22Rv1 (cell line): ENCODE measurements at regions not wholly inside any gene's neighbourhood (a gene's known extent, or its start where the extent isn't known, plus 50 kb on each side); places are given as distances from the start of the nearest gene placed in this dataset.

Experiments used
- H3K27ac ChIP-seq: fragments of 450-650 bp; 2 replicates; pipeline ENCODE4 v1.5.1; 2017
- CTCF ChIP-seq: fragments of 450-650 bp; IDR thresholded peaks from 2 replicates; pipeline ENCODE4 v1.5.1; 2017; ENCODE audit warnings: mild to moderate bottlenecking
- ZFX ChIP-seq: fragments of 450-650 bp; IDR thresholded peaks from 2 replicates; pipeline ENCODE4 v1.6.1; 2017; ENCODE audit warnings: antibody characterized with exemption, borderline replicate concordance

- H3K27ac ChIP-seq = no peak overlapping the region
- no peak for TF ChIP-seq CTCF
- no peak for TF ChIP-seq ZFX
These were observed 516.1 kb downstream of the EFNA5 start for GRCh38 chr5:107154593-107154992.

DNA sequence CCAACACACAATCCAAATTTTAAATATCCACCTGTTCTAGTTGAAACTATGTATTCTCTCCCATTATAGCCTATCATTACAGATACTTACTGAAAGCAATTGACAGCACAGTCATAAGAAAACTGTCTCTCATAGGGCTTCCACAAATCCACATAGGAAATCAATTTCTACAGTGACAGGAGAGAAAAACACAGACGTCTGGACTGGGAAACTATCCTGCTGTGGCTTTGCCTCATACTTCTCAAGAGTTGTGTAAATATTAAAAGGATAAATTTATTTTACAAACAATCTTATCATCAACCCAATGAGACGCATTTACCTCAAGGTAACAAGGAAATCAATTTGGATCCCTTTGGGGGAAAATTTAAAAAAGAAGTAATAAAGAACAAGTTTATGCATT is 517.5 kb downstream of the EFNA5 start:
- no peak for TF ChIP-seq CTCF
- H3K27ac ChIP-seq = no peak overlapping the region

DNA sequence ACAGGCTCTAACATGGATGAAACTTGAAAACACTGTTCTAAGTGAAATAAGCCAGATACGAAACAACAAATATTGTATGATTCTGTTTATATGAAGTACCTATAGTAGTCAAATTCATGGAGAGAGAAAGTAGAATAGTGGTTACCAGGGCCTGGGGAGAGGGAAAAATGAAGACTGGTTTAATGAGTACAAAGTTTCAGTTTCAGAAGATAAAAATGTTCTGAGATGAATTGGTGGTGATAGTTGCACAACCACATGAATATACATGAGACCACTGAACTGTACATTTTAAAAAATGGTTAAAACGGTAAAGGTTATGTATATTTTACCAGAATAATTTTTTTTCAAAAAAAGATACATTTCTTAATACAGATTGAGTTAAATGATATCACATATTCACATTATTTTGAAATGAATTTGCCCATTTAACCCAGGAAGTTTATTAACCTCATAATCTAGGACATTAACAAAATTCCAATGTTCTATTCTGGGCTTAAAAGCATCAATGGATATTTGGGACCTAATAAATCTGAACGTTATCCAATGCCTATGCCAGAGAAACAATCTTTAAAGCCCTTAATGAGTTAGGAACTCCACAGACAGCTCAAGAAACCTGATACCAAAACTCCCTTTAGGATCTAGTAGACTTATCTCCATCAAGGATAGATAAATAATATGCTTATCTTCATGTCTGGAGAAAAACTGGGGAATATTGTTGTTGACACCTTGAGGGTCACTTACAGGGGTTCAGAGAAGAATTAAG is 521.3 kb downstream of the EFNA5 start:
- TF ChIP-seq ZFX (no peak), CTCF (no peak)
- H3K27ac ChIP-seq = no peak overlapping the region

- H3K27ac ChIP-seq = no peak overlapping the region
- no peak for TF ChIP-seq CTCF
- no peak for TF ChIP-seq ZFX
These were observed 523.1 kb downstream of the EFNA5 start for GRCh38 chr5:107147589-107147988.

GRCh38 chr5:107146901-107147300 is 523.8 kb downstream of the EFNA5 start:
- no peak overlapping the region for H3K27ac ChIP-seq
- TF ChIP-seq ZFX = no peak
- no peak for TF ChIP-seq CTCF

DNA sequence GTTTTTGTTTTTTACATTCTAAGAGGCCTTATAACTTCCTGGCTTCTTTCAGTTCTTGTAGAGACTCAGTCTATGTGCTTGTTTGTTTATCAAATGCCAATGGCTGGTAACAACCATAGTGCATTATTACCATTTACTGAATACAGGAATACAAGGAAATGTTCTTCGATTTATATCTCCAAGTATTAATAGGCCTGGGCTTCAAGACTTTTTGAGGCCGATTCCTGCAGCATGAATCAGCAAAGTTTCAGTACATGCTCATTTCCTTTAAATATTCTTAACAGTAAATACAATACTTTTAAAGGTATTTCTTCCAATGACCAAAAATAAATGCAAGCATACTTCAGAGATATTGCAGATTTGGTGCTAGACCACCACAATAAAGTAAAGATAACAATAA is 535.3 kb downstream of the EFNA5 start:
- no peak overlapping the region for H3K27ac ChIP-seq
- no peak for TF ChIP-seq ZFX
- TF ChIP-seq CTCF = no peak

GRCh38 chr5:107134931-107135330 is 535.8 kb downstream of the EFNA5 start:
- TF ChIP-seq CTCF (no peak), ZFX (no peak)

More at GRCh38 chr5:107134931-107135330, 535.8 kb downstream of the EFNA5 start:
- H3K27ac ChIP-seq = no peak overlapping the region
